GM18508 (cell line): ENCODE measurements at regions not wholly inside any gene's neighbourhood (a gene's known extent, or its start where the extent isn't known, plus 50 kb on each side); places are given as distances from the start of the nearest gene placed in this dataset.

Experiments used
- ATAC-seq: cut with Tn5 transposase; IDR thresholded peaks from one replicate; pipeline ENCODE4 v1.9.1; 2021; ENCODE audit warnings: moderate number of reproducible peaks; ENCODE audit not compliant: insufficient read depth, unreplicated experiment

DNA sequence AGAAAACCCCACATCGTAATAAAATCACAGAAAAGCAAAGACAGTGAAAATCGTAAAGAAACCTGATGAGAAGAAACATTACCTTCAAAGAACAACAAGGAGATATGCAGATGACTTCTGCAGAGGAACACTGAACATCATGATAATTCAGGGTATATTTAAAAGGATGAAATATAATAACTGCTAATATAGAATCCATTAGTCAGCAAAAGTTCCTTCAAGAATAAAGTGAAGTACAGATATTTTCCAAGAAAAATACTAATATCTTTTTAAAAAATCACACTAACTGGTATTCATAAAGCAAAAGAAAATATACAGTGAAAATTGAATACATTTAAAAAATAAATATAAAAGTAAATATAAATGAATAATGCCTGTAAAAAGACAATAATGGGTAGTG is 176.3 kb upstream of the VEGFC start:
- no peak for ATAC-seq

DNA sequence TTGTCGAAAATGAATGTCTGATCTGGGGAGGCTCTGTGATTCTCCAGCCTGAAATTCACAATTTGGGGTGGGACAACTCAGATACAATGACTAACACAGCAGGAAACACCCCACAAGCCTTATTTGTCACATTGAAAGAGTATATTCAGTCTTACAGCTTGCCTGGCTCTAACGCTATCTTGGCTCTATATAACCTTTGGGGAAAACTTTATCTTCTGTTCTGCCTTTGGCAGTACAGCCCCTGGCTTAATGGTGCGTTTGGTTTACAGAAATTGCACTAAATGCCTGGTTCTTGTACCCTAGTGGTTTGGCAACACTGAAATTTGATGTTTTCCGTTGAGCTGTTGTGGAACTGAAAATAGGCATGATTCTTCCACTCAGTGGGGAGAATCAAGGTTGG is 178.1 kb upstream of the VEGFC start:
- no peak for ATAC-seq

DNA sequence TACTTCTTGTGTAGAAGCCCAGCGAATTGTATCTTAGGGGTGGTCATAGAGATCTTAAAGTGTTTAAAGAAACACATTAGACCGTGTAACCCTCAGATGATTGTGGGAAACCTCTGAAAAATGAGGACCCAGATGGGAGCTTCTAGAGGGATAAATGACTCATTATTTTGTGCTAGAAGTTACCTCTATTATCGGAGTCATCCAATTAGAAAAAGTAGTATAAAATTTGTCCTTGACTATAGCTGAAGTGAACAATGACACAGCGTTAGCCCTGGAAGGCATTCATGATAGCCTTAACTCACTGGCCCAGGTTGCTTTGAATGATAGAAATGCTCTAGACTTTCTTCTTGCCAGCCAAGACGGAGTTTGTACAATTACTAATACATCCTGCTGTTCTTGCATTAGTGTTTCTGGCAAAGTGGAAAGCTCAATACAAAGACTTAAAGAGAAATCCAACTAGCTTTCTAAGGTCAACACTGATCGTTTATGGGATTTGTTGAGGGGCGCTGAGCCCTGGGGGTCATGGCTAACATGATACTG is 178.9 kb upstream of the VEGFC start:
- ATAC-seq, result no peak

DNA sequence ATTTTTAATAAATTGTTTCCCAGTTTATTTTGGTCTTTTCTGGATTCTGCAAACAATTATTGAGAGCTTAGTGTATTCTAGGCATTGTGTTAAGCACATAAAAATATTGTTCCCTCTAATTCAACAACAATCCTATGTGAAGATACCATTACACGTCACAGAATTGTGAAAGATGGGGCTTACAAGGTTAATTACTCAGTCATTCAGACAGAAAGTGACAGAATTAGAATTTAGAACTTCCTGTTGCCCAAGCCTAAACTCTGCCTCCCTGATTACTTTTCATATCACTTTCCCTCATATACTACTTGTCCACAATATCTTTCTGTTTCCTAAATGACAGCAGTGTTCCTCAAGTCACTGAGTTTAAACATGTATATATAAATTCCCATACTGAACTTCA is 186.7 kb upstream of the VEGFC start:
- ATAC-seq, result no peak

DNA sequence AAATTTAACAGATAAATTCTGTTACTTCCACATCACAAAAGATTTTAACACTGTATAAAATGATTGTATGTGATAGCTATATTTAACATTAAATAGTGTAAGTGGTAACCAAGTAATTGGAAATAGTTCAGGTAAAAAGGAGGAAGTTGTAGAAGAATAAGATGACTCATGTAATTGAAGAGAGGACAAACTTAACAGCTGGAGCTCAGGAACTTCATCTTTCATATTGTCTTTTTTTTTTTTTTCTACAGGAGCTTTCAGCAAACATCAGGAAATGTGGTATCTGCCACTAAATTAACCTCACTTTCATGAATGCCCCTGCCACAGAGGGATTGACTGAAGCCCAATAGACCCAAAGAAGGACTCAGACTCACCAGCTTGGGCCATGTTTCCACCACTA is 188.4 kb upstream of the VEGFC start:
- ATAC-seq, result no peak

DNA sequence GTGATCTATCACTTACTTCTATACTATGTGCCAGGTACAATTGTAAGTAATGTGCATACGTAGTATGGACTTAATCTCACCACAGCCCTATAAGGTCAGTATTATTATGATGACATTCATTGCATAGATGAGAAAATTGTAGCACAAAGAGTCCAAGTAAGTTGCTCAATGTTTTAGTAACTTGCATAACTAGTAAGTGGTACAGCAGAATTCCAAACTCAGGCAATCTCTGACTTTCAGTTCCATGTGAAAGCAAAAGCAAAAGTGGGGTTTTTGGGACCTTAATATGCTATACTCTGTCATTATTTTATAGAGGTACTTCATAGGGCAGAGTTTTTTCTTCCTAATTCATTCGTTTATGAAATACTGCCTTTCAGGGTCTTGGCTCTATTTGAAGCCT is 188.8 kb upstream of the VEGFC start:
- ATAC-seq, result no peak

DNA sequence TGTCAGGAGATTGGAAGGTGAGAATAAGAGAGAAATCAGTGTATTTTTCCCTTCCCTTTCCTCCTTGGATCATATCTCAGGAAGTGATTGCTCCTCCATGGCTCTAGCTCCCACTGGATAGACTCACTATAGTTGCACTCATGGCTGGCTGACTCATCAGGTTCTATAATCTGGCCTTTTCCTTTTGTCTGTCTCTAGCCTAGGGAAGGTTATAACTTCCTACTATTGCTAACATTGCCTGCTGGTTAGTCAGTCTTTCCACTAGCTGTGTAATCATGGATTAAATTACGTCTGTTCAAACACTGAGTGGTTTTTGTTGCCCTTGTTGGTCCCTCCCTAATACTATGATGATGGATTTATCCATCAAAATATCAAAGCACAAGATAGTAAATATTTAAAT is 195.5 kb upstream of the VEGFC start:
- no peak for ATAC-seq

DNA sequence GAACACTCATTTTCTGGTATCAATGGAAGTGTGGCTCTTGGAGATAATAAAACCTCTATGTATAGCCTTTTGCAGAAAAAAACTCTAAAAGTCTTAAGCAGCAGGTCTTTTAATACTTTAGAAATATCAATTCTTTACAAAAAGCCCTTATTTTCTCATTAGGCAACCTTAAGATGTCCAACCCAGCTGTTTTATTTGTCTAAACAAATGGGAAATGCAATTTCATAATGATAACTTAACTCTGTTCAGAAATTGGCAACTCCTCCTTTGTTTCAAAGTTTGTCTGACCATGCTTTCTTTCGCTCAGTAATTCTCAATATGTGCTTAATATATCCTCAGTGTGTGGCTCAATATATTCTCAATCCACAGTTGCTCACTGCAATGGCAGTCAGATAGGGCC is 196.5 kb upstream of the VEGFC start:
- no peak for ATAC-seq

DNA sequence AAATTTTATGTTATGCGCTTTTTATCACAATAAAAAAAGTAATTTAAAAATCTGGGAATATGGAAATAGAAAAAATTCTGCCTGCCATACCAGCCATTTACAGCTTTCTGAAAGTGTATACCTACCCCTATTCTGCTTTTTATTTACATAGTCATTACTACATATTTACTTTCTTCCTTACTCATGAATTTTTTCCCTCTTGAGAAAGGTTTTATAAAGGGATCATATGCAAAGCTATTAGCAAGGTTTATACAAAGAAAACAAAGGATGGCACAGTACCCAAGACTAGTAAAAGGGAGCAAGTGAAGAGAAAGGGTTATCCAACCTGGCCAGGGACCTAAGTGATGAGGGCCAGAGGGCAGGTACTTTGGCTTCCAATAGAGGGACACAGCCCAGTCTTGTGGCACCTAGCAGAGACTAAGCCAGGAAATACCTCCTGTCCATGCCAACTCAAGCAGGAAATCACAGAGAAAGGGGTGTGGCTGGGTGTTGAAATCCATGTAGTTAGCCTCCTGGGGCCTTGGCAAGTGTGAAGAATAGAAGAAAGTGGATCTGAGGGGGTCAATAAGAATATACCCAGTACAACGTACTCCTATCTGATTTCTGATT is 207.3 kb upstream of the VEGFC start:
- ATAC-seq, result no peak

DNA sequence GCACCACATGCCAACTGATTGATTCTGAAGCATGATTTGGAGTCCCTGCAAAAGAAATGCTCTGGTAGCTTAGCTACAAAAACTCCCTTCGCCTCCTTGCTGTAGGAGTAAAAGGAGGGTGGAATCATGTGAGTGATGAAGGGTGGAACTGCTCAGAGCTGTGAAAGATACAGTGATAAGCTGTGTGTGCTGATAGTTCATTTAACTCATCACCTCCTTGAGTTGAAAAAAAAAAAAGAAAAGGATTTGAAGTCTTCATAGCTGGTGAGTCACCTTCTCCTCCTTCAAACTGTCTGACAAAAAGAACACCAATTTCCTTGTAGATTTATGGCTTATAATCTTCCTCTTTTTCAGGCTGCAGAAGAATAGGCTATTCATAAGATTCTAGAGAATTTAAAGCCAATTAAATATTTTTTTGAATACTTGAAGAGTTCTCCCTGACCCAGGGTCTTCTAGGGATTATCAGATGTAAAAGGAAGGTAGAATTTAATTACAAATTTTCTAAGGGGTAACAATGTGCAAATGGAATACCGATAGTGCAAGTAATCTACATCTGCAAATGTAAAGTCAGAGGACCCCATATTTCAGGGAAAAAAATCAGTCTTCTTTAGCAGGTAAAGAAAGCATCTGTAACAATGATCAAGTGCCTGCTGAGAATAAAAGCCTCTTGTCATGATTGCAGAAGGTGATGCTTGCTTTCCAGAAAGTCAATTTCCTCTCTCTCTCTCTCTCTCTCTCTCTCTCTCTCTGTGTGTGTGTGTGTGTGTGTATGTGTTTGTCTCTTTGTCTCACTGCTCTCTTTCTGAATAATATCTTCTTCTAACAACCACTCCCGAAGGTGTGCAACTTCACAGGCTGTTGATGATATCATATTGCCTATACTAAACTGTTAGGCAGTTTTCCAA is 208.8 kb upstream of the VEGFC start:
- no peak for ATAC-seq

DNA sequence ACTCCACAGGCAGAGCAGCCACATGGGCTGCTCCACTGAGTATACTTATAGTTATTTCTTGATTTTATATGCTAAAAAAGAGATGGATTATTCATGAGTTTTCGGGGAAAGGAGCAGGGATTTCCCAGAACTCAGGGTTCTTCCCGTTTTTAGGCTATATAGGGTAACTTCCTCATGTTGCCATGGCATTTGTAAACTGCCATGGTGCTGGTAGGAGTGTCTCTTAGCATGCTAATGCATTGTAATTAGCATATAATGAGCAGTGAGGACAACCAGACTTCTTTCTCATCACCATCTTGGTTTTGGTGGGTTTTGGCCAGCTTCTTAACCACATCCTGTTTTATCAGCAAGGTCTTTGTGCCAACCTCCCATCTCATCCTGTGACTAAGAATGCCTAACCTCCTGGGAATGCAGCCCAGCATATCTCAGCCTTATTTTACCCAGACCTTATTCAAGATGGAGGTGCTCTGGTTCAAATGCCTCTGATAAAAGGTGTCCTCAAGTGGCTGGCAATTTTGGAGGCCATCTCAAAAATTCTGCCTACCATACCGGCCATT is 213.0 kb upstream of the VEGFC start:
- no peak for ATAC-seq

DNA sequence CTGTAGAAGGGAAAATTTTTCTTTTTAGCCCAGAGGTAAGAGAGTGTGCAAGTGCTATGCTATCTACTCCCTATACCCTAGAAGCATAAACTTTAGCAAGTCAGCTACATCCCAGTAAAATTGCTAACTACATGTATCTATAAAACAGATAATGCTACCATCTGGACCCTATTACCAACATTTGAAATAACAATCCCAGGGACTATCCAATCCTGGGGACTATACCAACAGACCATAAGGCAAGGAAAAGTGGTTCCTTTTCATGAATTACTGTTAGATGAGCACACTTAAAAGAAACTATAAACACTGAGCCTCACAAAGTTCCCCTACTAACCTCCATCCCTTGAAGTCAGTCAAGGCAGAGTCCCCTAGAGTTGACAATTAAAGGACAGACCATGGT is 213.6 kb upstream of the VEGFC start:
- ATAC-seq, result no peak

DNA sequence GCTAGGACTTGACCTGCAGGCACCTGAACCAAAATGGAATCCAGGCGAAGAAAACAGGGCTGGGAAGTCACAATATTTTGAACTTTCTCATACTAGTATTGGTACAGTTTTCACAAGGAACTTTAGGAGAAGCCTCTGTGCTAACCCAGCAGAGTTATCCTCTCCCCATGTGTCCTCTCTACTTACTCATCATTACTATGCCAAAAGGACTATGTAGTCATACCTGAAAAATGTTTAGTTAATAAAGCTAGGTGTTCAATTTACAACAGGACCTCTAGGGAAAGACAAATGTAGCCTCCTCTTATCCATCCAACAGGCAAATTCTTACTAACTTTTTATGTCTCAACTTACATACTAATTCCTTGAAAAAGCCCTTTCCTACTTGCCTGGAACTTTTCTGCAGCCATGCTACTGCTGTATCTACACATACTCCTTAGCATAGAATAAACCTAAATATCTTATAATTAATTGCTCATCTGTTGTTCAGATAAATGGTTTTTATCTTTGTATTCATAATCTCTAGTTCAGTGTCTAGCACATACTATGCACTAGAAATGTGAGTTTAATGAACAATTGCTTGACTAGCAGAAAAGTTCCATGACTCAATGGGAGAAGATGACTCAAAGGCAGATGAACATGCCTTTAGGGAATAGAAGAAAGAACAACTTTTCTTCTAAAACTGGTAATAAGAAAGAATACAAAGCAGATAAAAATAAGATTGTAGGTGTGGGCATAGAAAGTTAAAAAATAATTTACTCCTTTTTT is 215.5 kb upstream of the VEGFC start:
- no peak for ATAC-seq

DNA sequence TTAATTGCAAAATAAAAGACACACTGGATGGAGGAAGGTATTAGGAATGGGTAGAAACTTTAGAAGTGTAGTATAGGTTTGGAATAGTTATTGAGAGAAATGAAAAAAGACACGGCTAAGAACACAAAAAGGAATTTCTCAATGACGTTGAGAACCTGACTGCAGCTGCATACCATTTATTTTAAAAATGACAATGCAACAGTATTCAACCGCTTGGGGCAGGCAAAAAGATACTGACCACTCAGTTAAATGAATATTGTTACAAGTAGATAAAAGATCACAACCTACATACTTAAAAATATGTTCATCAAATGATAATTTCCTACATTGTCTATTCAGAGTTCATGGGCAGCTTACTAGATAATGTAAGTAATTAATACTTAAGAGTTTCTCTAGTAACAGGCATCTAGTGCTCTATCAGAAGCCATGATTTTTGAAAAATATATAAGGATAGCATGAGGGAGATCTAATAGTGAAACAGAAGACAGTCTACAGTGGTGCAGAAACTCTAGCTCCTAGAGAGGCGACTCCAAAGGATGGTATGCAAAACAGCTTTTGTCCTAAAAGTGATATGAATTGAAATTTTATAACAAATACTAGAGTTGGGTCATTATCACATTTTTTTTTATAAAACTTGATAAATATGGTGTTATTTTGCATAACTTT is 216.2 kb upstream of the VEGFC start:
- no peak for ATAC-seq

DNA sequence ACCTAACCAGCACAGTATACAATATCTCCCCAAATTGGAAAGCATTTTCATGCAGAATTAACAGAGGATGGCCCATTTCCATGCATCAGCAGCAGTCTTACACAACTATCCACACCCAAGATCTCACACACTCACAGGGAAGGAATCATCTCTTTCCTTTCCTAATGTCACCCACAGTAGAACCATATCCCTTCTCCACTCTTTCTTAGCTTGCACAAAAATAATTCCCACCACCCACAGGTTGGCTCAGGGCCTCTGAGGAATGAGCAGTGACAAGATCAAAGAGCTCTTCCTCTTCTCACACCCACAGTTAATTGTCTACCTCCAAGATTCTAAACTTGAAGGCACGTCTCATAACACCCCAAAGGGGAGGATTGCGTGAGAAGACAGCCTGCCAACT is 217.7 kb upstream of the VEGFC start:
- no peak for ATAC-seq

DNA sequence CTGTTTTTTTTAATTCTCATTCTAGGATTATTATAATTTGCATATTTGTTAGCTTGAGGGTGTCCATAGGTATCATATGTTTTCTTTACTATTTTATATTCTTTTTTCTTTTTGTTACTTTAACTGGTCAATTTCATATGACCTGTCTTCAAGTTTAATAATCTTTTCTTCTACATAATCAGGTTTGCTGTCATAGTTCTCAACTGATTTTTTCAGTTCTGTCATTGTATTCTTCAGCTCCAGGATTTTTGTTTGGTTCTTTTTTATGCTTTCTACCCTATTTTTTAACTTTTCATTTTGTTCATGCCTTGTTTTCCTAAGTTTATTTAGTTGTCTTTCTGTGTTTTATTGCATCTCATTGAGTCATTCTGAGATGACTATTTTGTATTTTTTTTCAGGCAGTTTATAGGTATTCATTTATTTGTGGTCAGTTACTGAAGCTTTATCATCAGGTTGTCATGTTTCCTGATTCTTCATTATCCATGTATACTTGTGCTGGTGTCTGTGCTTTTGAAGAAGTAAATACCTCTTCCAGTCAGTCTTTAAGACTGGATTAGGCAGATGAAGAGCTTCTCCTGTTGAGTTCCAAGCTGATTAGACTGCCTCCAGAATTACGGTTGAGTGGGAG is 220.3 kb upstream of the VEGFC start:
- ATAC-seq, result no peak

DNA sequence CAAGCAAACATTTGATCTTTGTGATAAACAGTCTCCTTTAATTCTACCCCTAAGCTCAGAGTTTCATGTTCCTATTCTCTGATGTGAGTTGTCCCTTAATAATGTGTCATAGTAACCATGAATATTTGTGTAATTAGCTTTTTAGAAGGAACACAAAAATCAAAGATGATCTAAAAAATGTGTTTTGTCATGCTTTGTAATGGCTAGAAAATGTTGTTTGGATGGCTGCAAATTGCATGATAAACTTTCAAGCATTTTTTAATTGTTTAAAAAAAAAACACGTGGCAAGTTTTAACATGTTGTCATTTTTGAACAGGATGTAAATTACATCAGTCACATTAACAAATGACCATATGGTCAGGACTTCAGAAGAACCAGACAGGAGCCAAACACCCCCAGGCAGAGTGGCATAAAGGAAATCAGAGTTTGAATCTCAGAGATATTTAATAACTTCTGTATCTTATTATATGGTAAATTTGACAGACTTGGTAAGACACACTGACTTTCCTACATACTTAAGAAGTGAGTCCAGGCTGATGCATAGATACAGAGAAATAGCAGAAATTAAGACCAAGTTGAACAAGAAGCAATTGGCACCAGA is 223.9 kb upstream of the VEGFC start:
- no peak for ATAC-seq

DNA sequence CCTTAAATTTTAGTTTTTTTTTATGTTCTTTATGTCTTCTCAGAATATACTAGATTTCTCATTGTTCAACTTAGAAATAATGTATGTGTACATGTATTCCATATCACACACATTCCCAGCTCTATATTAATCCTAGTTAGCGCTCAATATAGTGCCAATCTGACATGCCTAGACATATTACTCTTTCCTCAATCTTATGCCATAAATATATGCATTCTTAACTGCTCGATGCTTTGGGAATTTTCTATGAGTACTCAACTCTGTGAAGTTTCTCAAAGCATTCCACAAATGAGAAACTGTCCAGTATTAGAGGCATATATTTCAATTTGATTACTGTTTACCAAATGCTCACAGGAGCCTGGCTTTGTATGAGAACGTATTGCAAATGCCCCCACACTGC is 231.2 kb upstream of the VEGFC start:
- ATAC-seq, result no peak

DNA sequence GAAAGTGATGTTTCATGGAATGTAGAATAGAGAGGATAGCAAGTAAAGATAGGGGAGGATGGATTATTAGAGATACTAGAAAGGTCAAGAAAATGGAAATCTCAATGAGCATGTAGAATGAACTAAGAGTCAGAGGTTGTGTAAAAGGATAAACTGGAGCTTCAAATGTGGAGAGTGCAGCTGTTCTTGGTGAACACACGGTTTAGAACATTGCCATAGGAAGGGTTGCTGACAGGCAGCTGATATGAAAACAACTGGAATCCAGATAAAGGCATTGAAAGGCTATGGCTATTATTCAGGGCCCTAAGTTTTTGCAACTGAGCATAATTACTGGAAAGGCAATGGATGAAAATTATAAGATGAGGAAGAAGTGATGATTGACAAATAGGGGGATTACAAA is 239.6 kb upstream of the VEGFC start:
- ATAC-seq, result no peak
